CD8-positive, alpha-beta memory T cell (primary cell): ENCODE measurements at regions not wholly inside any gene's neighbourhood (a gene's known extent, or its start where the extent isn't known, plus 50 kb on each side); places are given as distances from the start of the nearest gene placed in this dataset.

ENCODE experiments used
- CTCF ChIA-PET: fragments of 350-600 bp; sonication (Branson Sonifier 250); formaldehyde crosslinking; loops from one replicate; lab custom pipeline; 2021; ENCODE audit warnings: antibody characterized with exemption; lab: Charles Lee
- POLR2A ChIA-PET: fragments of 350-600 bp; sonication (Branson Sonifier 250); formaldehyde crosslinking; loops from one replicate; lab custom pipeline; 2021; ENCODE audit warnings: antibody characterized with exemption; lab: Charles Lee
- DNase-seq, 5 donors: peaks; one replicate each; pipeline versions ENCODE4 v3.0.0 to v3.0.0-alpha.2; 2020 to 2022; ENCODE audit warnings: mixed read lengths in 1 of 5
- H3K27ac ChIP-seq: one replicate; pipeline ENCODE4 v1.7.0; 2013; ENCODE audit warnings: low read depth, mild to moderate bottlenecking, low read length, moderate library complexity
- H3K27me3 ChIP-seq: 2 replicates; pipeline ENCODE4 v1.7.0; 2013; ENCODE audit warnings: low read length, mild to moderate bottlenecking; ENCODE audit not compliant: insufficient read depth, poor library complexity, severe bottlenecking
- H3K36me3 ChIP-seq: 2 replicates; pipeline ENCODE4 v1.7.0; 2013; ENCODE audit warnings: mild to moderate bottlenecking, low read length, moderate library complexity; ENCODE audit not compliant: insufficient read depth
- H3K4me1 ChIP-seq: 2 replicates; pipeline ENCODE4 v1.7.0; 2013; ENCODE audit warnings: mild to moderate bottlenecking, low read length, moderate library complexity; ENCODE audit not compliant: insufficient read depth
- H3K4me3 ChIP-seq: 2 replicates; pipeline ENCODE4 v1.7.0; 2013; ENCODE audit warnings: mild to moderate bottlenecking, low read length
- H3K9me3 ChIP-seq: 2 replicates; pipeline ENCODE4 v1.7.0; 2013; ENCODE audit warnings: mild to moderate bottlenecking, low read length
- H3K27ac Mint-ChIP-seq, 8 donors: one replicate each; pipeline ENCODE4 v1.8.0; 2020 to 2021; ENCODE audit warnings: mixed read lengths in 8 of 8, mild to moderate bottlenecking in 6 of 8, inconsistent platforms in 3 of 8, moderate library complexity in 3 of 8
- H3K27me3 Mint-ChIP-seq, 2 donors: one replicate each; pipeline ENCODE4 v1.8.0; 2020 to 2021; ENCODE audit warnings: mixed read lengths in 2 of 2, mild to moderate bottlenecking in 1 of 2, moderate library complexity in 1 of 2
- H3K36me3 Mint-ChIP-seq, 3 donors: one replicate each; pipeline ENCODE4 v1.8.0; 2020 to 2021; ENCODE audit warnings: mixed read lengths in 3 of 3, inconsistent platforms in 1 of 3, mild to moderate bottlenecking in 1 of 3
- H3K4me1 Mint-ChIP-seq, 3 donors: one replicate each; pipeline ENCODE4 v1.8.0; 2020 to 2021; ENCODE audit warnings: mixed read lengths in 3 of 3, inconsistent platforms in 1 of 3, mild to moderate bottlenecking in 1 of 3
- H3K4me3 Mint-ChIP-seq, 7 donors: one replicate each; pipeline ENCODE4 v1.8.0; 2020 to 2021; ENCODE audit warnings: mixed read lengths in 7 of 7, mild to moderate bottlenecking in 6 of 7, moderate library complexity in 4 of 7, inconsistent platforms in 2 of 7
- H3K9me3 Mint-ChIP-seq, 5 donors: one replicate each; pipeline ENCODE4 v1.8.0; 2020 to 2022; ENCODE audit warnings: mixed read lengths in 5 of 5, mild to moderate bottlenecking in 3 of 5, moderate library complexity in 2 of 5, inconsistent platforms in 1 of 5

- Histone ChIP-seq H3K27me3 (no peaks in the 10 kb centered on the region), H3K4me1 (no peaks in the 10 kb centered on the region), H3K36me3 (no peaks in the 10 kb centered on the region), H3K4me3 (no peak overlapping the region), H3K9me3 (no peaks in the 10 kb centered on the region), H3K27ac (no peak overlapping the region)
- Mint-ChIP-seq H3K4me1 (no peaks in the 10 kb centered on the region), H3K36me3 (no peaks in the 10 kb centered on the region), H3K27me3 (peaks cover 0 to 3% of the 10 kb centered on the region in 2 donors), H3K9me3 (no peaks in the 10 kb centered on the region), H3K4me3 (no peak overlapping the region), H3K27ac (no peak overlapping the region)
- ChIA-PET CTCF (no interaction called here), POLR2A (no interaction called here)
- DNase-seq, result no peak
Measured at GRCh38 chr20:10788877-10789276, 115.1 kb upstream of the JAG1 start.

- peaks cover 0 to 2% (median 0%) of the 10 kb centered on the region in 5 donors for H3K9me3 Mint-ChIP-seq
- ChIA-PET POLR2A (no interaction called here), CTCF (no interaction called here)
- H3K4me1 Mint-ChIP-seq, result no peaks in the 10 kb centered on the region
- H3K27me3 ChIP-seq, result no peaks in the 10 kb centered on the region
- H3K9me3 ChIP-seq, result no peaks in the 10 kb centered on the region
- no peaks in the 10 kb centered on the region for H3K4me1 ChIP-seq
- H3K4me3 Mint-ChIP-seq, result no peak overlapping the region
- H3K4me3 ChIP-seq, result no peak overlapping the region
- no peak overlapping the region for H3K27ac Mint-ChIP-seq
- H3K36me3 ChIP-seq, result no peaks in the 10 kb centered on the region
- H3K27ac ChIP-seq, result no peak overlapping the region
- H3K36me3 Mint-ChIP-seq, result no peaks in the 10 kb centered on the region
- no peak for DNase-seq
- H3K27me3 Mint-ChIP-seq, result peaks cover 0 to 3% of the 10 kb centered on the region in 2 donors
Measured at GRCh38 chr20:10789386-10789785, 115.6 kb upstream of the JAG1 start.

- H3K9me3 Mint-ChIP-seq, result peaks cover 0 to 2% (median 0%) of the 10 kb centered on the region in 5 donors
- Histone ChIP-seq H3K9me3 (no peaks in the 10 kb centered on the region), H3K4me1 (no peaks in the 10 kb centered on the region), H3K27ac (no peak overlapping the region), H3K4me3 (no peak overlapping the region), H3K27me3 (no peaks in the 10 kb centered on the region), H3K36me3 (no peaks in the 10 kb centered on the region)
- ChIA-PET POLR2A (no interaction called here), CTCF (no interaction called here)
- no peak overlapping the region for H3K27ac Mint-ChIP-seq
- no peak for DNase-seq
- H3K36me3 Mint-ChIP-seq, result no peaks in the 10 kb centered on the region
- peaks cover 0 to 3% of the 10 kb centered on the region in 2 donors for H3K27me3 Mint-ChIP-seq
- no peaks in the 10 kb centered on the region for H3K4me1 Mint-ChIP-seq
- no peak overlapping the region for H3K4me3 Mint-ChIP-seq
Measured at GRCh38 chr20:10790013-10790412, 116.2 kb upstream of the JAG1 start.

GRCh38 chr20:10792291-10792690 is 118.5 kb upstream of the JAG1 start:
- peaks cover 0 to 5% (median 2%) of the 10 kb centered on the region in 5 donors for H3K9me3 Mint-ChIP-seq
- POLR2A ChIA-PET, result no interaction called here
- H3K4me3 ChIP-seq, result no peak overlapping the region
- H3K27me3 Mint-ChIP-seq, result no peaks in the 10 kb centered on the region
- no peaks in the 10 kb centered on the region for H3K4me1 Mint-ChIP-seq
- CTCF ChIA-PET, result no interaction called here
- no peak for DNase-seq
- no peaks in the 10 kb centered on the region for H3K27me3 ChIP-seq
- H3K27ac ChIP-seq, result no peak overlapping the region
- no peak overlapping the region for H3K27ac Mint-ChIP-seq
- H3K4me1 ChIP-seq, result no peaks in the 10 kb centered on the region
- H3K4me3 Mint-ChIP-seq, result no peak overlapping the region
- H3K36me3 Mint-ChIP-seq, result no peaks in the 10 kb centered on the region
- no peaks in the 10 kb centered on the region for H3K9me3 ChIP-seq
- H3K36me3 ChIP-seq, result no peaks in the 10 kb centered on the region

GRCh38 chr20:10793766-10794165 is 120.0 kb upstream of the JAG1 start:
- Mint-ChIP-seq H3K27ac (no peak overlapping the region), H3K9me3 (peaks cover 0 to 5% (median 2%) of the 10 kb centered on the region in 5 donors), H3K4me3 (no peak overlapping the region), H3K36me3 (no peaks in the 10 kb centered on the region), H3K4me1 (no peaks in the 10 kb centered on the region), H3K27me3 (peaks cover 0 to 3% of the 10 kb centered on the region in 2 donors)
- Histone ChIP-seq H3K4me3 (no peak overlapping the region), H3K27me3 (no peaks in the 10 kb centered on the region), H3K9me3 (no peaks in the 10 kb centered on the region), H3K27ac (no peak overlapping the region), H3K36me3 (no peaks in the 10 kb centered on the region), H3K4me1 (no peaks in the 10 kb centered on the region)
- no peak for DNase-seq
- ChIA-PET POLR2A (no interaction called here), CTCF (no interaction called here)

- H3K4me3 Mint-ChIP-seq, result no peak overlapping the region
- no peak overlapping the region for H3K27ac Mint-ChIP-seq
- no peaks in the 10 kb centered on the region for H3K4me1 Mint-ChIP-seq
- no peaks in the 10 kb centered on the region for H3K36me3 ChIP-seq
- no peaks in the 10 kb centered on the region for H3K4me1 ChIP-seq
- ChIA-PET POLR2A (no interaction called here), CTCF (no interaction called here)
- H3K36me3 Mint-ChIP-seq, result no peaks in the 10 kb centered on the region
- no peaks in the 10 kb centered on the region for H3K9me3 ChIP-seq
- H3K27ac ChIP-seq, result no peak overlapping the region
- DNase-seq, result no peak
- peaks cover 0 to 3% of the 10 kb centered on the region in 2 donors for H3K27me3 Mint-ChIP-seq
- H3K4me3 ChIP-seq, result no peak overlapping the region
- no peaks in the 10 kb centered on the region for H3K27me3 ChIP-seq
- H3K9me3 Mint-ChIP-seq, result peaks cover 0 to 5% (median 2%) of the 10 kb centered on the region in 5 donors
Measured at GRCh38 chr20:10794765-10795164, 121.0 kb upstream of the JAG1 start.

- CTCF ChIA-PET, result no interaction called here
- Histone ChIP-seq H3K36me3 (no peaks in the 10 kb centered on the region), H3K4me3 (no peak overlapping the region), H3K27me3 (no peaks in the 10 kb centered on the region), H3K4me1 (no peaks in the 10 kb centered on the region), H3K9me3 (no peaks in the 10 kb centered on the region), H3K27ac (no peak overlapping the region)
- no peaks in the 10 kb centered on the region for H3K4me1 Mint-ChIP-seq
- DNase-seq, result no peak
- POLR2A ChIA-PET, result no interaction called here
- no peaks in the 10 kb centered on the region for H3K36me3 Mint-ChIP-seq
- peaks cover 0 to 3% of the 10 kb centered on the region in 2 donors for H3K27me3 Mint-ChIP-seq
- peaks cover 0 to 5% (median 2%) of the 10 kb centered on the region in 5 donors for H3K9me3 Mint-ChIP-seq
- no peak overlapping the region for H3K27ac Mint-ChIP-seq
- no peak overlapping the region for H3K4me3 Mint-ChIP-seq
Measured at GRCh38 chr20:10795286-10796026, 121.7 kb upstream of the JAG1 start.

- no peak for DNase-seq
- Mint-ChIP-seq H3K27me3 (peaks cover 0 to 6% of the 10 kb centered on the region in 2 donors), H3K36me3 (no peaks in the 10 kb centered on the region), H3K4me3 (no peak overlapping the region), H3K27ac (no peak overlapping the region), H3K9me3 (peaks cover 0 to 5% (median 2%) of the 10 kb centered on the region in 5 donors), H3K4me1 (no peaks in the 10 kb centered on the region)
- H3K27me3 ChIP-seq, result no peaks in the 10 kb centered on the region
- no peak overlapping the region for H3K27ac ChIP-seq
- H3K9me3 ChIP-seq, result no peaks in the 10 kb centered on the region
- no peaks in the 10 kb centered on the region for H3K4me1 ChIP-seq
- H3K36me3 ChIP-seq, result no peaks in the 10 kb centered on the region
- H3K4me3 ChIP-seq, result no peak overlapping the region
- CTCF ChIA-PET, result no interaction called here
- POLR2A ChIA-PET, result no interaction called here
Measured at GRCh38 chr20:10798811-10799210, 125.0 kb upstream of the JAG1 start.
